NK-92 treated with Interleukin-12 subunit alpha and Interleukin-12 subunit beta, amount 100 ng/mL, for 24 hours (cell line): ENCODE measurements at regions not wholly inside any gene's neighbourhood (a gene's known extent, or its start where the extent isn't known, plus 50 kb on each side); places are given as distances from the start of the nearest gene placed in this dataset.
"Not testable (repeated sequence)": the region's sequence is repeated elsewhere in the genome, so short reads cannot be mapped to it uniquely, and the experiment has no call there.

Experiments
- DNase-seq: peaks from one replicate; lab custom pipeline; 2025; lab: John Stamatoyannopoulos, UW

DNA sequence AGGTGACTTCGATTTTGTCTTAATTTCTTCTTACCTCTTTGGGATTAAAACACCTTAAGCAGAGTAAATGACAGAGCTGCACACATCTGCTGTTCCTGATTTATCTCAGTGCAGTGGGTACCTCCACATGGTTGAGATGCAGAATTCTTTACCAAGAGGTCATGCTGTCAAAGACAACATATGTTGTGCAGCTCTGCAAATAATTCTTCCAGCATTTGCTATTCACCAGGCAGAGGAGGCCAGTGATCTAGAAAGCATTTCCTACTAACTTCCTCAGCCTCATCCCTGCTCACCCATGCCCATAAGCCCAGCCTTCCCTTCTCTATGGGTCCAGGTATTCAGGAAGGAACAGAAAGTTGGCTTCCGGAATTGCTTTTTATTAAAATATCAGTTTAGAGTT lies 109.3 kb downstream of the THBS2 start:
- DNase-seq: no peak

DNA sequence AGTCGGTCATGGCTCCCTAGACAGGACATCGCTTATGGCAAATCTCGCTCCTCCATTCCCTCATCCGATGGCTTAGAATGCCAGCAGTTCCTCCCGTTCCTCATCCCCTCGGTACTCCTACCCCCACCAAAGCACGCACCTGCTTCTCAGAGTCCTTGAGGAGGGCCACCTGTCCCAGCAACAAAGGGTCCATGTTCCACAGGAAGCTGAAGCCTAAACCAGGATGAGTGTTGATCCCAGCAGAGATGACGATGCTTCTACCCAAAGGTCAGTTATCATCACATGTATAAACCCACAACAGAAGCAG lies 111.2 kb downstream of the THBS2 start:
- no peak for DNase-seq

DNA sequence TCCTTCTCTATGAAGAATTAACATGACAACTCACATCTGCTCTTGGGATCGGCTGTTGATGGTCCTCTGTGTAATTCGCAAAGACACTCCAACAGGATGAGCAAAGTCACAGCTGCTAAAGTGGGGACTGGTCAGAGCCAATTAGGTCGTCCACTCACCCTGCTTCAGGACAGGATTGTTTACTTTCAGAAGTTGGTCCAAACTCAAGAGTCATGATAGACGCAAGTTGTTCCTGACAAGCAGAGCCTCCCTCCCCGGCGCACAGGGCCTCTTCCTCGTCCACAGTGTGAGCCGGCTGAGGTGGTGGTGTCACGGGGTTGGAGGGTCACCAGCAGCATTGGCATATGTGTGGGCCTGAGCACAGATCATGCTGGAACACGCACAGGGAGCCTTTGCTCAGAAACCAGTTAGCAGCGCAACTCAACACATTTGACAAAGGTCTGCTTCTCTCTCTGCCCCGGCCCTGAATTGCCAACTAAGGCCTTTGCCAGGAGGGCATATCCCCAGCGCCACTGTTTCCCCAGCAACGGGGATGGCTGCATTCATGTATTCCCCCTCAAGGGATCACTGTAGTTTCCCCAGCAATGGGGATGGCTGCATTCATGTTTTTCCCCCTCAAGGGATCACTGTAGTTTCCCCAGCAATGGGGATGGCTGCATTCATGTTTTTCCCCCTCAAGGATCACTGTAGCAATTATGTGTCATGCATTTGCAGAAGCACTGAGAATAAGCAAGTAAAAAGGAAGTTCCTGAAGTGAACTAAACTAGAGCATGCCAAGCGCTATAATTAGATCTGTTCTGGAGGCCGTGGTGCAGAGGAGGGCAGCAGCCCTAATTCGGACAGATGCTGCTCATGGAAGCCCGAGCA lies 111.7 kb downstream of the THBS2 start:
- no peak for DNase-seq

DNA sequence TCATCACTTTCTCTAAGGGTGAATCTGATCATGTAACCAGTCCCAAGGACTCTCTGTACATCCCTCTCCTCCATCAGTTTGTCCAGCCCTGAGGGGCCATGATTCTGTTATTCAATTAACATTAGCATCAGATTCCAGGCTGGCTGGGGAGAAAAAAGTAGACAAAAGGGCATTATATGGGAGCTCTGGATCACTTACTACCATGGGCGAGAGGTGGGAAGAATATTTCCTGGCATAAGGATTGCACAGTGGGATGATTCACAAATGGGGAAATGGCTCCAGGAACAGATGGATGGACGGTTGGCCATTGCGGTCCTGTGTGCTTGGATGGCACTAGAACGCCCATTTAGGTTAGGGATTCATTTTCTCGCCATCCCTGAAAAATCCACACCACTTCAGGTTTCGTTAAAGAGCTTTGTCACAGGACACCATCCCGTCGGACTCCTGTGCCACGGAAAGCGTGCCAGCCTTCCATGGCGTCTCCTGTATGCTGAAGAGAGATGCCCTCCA lies 112.6 kb downstream of the THBS2 start:
- no peak for DNase-seq

DNA sequence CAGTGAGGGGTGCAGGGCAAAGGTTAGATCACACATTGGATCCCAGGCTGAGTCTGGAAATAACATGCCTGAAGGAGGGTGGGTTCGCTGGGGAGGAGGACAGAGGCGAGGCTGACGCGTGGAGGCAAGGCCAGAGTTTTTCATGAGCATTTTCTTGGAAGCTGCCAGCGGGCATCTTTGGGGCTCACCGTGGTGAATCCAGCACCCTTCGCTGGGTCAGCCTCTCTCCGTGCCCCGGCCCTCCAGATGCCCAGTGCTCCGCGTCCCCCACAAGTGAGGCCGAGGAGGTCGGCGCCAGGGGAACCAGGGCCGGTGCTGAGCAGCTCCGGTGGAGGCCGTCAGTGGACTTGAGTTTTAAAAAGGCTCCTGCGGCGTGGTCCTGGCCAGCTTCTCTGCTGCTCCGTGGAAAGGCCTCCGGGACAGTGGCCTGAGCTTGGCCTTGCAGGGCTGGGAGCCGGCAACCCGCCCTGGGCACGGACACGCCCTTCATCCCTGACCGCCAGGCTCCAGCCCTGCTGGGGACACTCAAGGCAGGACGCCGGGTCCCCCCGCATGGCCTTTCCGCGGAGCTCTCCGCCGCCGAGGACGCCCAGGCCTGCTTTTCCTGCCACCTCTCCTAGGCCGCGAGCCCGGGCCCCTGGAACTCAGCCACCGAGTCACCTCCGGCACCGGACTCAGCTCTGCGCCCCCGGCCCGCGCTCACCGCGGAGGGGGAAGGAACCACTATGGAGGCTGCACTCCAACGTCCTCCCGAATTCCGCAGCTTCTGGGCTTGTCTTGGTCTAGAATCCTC lies 114.3 kb downstream of the THBS2 start:
- DNase-seq: no peak

DNA sequence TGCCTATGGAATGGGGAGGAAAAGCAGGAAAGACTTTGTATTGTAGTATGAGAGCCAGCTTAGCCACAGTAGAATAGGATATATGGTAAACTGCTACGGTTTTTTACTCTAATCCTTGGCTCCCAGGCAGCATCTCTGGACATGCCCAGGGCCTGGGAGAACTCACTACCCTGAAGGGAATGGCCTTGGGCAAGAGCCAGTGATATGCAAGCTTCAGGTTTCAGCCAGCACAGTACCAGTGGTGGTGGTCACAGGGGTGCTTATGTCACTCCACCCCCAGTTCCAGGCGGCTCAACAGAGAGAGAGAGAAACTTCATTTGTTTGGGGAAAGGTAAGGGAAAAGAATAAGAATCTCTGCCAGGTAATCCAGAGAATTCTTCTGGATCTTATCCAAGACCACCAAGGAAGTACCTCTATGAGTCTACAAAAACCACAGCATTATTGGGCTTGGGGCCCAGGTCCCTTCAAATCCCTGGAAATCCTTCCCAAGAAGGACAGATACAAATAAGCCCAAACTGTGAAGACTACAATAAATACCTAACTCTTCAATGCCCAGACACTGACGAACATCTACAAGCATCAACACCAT lies 121.2 kb downstream of the THBS2 start:
- DNase-seq: no peak

DNA sequence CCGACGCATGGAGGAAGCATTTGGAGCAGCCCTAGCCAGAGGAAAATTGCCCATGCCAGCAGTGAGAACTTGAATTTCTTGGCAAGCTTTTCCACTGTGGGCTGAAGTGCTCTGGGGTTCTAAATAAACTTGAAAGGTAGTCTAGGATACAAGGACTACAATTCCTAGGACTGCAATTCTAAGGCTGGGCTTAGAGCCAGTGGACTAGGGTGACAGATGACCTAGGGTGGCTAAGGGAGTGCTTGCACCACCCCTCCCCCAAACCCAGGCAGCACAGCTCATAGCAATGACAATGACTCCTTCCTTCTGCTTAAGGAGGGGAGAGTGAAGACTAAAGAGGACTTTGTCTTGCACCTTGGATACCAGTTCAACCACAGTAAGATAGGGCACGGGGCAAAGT lies 122.3 kb downstream of the THBS2 start:
- no peak for DNase-seq

DNA sequence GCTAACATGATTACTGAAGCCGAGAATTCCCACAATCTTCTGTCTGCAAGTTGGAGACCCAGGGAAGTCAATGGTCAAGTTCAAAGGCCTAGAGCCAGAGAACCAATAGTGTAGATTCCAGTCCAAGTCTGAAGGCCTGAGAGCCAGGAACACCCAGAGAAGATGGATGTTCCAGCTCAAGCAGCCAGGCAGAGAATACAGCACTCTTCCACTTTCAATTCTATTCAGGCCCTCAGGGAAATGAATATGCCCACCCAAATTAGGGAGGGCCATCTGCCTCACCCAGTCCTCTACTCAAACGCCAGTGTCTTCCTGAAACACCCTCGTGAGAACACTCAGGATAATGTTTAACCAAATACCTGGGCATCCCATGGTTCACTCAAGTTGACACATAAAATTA lies 123.5 kb downstream of the THBS2 start:
- no peak for DNase-seq

DNA sequence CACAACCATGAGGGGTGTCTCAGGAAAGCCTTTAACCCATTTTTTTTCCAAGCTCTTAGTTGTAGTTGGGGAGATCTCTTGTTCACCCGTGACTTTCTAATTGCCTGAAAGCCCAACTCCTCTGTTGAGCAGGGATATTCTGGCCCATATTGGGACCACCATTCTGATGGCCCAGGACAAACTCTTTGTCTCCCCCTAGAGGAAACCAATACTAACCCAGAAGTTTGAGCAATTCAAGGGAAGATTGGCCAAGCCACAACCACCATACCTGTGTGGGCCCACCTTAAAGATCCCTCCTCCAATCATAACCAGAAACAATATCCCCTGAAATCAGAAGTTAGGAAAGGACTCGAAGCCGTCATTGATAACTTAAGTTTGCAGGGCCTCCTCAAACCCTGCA lies 132.6 kb downstream of the THBS2 start:
- no peak for DNase-seq

DNA sequence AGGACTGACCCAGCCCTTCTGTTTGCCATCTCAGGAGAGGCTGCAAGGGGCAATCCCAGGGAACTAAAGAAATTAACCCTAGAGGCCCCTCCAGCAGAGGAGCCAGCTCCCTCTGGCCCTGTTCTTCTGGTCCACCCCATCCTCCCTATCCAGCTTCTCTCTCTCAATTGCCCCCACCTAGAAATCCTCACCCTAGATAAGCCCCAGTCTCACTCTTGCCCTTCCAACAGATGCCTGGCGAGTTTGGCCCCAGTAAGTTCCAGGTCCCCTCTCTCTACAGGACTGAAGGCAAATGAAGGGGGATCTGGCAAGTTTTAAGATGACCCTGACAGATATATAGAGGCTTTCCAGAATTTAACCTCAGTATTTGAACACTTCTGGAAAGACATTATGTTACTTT lies 134.0 kb downstream of the THBS2 start:
- no peak for DNase-seq

DNA sequence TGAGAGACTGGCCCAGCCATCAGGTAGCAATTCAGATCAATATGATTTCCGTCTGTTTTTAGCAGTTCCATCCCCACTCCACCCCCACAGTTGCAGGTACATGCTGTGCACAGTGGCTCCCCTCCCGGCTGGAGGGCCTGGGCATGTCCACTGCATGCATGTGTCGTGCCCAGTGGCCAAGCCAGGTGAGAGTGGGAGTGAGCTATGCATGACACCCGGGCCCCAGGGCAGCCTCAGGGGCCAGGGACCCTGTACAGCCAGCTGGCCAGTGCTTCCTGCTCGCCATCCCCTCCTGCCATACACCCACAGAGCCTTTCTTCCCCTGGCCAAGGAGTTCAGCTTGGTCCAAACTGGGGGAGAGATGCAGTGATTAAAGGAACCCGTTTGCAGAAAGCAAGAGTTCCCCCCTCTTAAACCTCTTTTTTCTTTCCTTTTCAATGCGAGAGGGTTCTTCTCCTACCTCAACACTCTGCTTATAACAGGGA lies 135.3 kb downstream of the THBS2 start:
- no peak for DNase-seq

DNA sequence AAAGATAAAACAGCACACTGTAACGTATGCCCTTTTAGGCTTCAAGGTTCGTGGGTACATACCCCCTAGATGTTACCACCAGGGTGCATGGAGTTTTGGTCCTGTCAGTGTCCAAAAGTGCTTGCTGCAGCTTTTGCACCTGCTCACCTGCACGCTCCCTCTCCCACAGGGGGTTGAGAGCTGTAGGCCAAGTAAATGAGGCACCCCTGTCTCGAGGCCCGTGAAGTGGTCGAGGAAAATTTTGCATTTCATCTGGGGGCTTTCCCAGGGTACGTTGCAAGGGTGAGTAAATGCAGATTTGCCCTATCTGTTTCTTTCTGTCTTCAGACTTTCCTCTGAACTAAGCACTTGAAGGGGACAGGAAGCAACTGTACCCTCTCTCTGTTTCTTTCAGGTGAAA lies 136.0 kb downstream of the THBS2 start:
- DNase-seq: no peak

DNA sequence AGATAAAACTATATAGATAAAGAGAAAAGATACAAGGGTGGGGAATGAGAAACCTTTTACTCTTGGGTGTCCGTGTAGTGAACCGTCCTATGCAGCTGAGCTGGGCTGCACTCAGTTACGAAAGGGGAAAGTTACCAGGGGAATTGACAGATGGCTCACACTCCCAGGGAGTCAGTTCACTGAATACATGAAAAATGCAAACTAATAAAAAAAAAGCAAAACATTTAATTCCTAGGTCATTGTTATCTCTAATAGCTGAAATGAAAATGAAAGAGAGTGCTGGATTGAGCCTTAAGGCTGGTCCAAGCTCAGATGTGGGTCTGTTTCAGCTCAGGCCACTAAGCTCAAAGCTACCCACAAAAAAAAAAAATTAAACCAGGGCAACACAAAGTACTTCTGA lies 138.0 kb downstream of the THBS2 start:
- DNase-seq: no peak

DNA sequence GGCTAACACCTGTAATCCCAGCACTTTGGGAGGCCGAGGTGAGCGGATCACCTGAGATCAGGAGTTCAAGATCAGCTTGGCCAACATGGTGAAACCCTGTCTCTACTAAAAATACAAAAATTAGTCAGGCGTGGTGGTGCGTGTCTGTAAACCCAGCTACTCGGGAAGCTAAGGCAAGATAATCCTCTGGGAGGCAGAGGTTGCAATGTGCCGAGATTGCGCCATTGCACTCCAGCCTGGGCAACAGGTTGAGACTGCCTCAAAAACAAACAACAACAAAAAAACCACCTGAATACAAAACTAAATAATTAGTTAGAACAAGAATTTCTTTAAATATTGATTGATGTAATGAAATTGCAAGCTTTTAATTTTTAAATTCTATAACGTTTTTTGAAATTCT lies 139.0 kb downstream of the THBS2 start:
- not testable (repeated sequence) for DNase-seq

DNA sequence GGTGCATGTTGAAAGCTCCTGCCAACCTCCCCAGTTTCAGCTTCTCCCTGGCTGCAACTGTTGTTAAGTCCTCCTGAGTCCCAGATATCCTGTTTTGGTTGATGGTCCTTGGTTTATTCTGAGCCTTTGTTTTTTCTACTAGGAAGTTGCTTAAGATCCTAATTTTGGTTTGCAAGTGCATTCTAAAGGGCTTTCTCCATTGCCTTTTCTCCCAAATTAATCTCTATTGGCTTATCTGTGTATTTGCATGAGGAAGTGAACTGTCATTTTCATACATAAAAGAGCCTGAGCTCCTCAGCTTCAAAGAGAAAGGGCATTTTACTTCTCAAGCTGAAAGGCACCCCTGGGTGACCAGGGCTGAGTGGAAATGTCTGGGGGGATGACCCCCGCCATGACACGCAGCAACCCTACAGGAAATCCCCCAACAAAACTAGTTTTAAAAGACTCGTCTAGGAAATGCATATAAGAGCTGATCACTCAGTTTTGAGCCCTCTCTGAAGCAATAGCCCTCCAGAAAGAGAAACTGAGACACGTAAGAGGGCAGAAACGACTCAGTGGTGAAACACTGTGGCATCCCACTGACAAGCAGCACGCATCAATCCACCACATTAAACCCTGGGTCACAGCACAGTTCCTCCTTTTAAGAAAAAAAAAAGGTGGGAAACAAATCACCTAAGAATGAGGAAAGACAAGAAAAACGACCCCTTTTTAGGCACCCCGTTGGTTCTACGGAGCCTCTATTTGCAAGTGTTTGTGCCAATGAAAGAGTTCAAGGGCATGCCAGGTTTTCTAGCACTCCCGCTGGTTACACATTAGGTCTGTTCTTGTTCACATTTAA lies 140.9 kb downstream of the THBS2 start:
- no peak for DNase-seq

DNA sequence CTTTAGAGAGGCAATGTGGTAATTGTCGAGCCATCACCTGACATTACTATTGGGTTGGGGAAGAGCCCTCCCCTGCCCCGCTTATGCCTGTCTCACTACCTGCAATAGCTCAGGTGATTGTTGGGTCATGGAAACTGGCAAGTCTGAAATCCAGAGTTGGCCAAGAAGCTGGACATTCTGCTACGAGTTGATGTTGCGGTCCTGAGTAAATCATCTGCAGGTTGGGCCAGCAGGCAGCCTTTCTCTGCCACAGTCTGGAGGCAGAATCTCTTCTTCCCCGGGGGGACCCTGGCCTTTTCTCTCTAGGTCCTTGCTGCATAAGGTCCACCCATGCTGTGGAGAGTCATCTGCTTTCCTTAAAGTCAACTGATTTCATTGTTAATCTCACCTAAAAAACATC lies 142.4 kb downstream of the THBS2 start:
- DNase-seq: no peak

DNA sequence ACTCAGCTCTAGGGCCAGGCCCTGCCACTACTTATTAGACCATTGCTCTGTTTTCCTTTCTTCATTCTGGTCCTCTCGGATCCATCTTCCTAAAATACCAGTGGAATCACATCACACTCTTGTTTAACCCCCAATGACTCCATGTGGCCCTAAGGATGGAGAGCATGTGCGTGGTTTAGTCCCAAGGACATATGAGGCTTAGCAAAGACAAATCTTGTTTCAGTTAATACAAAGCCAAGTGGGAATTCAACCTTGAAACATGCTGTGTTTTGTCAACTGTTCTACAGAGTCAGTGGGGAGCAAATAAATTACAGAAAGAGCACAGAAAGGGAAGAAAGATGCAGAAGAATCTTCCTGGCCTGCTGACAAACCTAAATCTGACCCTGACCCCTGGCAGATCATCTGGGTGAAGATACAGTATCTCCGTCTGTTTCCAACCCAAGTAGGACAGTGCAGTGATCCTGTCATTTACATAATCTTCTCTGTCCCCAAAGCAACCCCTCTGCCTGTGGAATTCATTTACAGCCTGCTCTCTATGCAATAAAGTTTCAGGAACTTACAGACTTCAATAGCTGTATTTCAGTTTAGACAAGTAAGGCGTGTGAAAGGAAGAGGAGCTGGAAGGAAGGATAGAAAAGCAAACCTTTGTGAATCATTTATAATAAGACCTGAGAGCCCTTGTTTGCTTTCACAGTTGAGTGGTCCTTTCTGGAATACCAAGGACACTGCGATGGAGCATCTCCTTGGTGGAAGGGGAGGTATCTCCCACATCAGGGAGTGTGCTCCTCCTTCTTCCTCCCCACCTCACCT lies 144.0 kb downstream of the THBS2 start:
- DNase-seq: no peak

DNA sequence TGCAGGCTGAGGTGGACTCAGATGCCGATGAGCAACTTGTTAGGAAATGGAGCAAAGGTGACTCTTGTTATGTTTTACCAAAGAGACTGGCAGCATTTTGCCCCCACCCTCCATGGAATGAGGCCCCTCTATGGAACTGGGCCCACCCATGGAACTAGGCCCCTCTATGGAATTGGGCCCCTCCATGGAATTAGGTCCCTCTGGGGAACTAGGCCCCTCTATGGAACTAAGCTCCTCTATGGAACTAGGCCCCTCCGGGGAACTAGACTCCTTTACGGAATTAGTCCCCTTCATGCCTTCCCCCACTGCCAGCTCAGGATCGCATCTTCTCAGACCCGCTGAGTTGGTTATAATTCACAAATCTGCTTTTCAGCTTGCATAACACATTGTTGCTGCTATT lies 144.9 kb downstream of the THBS2 start:
- no peak for DNase-seq

DNA sequence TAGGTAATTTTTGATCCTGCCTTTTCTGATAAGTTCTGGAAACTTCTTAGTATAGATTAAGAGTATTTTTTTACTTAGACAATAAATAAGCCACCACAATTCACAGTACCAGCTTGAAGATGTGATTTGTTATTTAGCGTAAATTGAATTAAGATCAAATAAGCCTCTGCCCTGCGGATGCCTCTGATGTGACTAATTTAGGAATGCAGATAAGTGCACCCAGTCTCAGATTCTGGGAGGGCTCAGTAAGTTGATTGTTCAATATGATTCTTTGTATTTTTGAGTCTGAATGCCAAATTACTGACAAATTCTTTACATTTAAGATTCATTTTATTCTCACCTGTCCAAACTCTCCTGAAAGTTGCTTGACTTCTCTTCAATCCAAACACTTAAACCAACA lies 147.5 kb downstream of the THBS2 start:
- no peak for DNase-seq

DNA sequence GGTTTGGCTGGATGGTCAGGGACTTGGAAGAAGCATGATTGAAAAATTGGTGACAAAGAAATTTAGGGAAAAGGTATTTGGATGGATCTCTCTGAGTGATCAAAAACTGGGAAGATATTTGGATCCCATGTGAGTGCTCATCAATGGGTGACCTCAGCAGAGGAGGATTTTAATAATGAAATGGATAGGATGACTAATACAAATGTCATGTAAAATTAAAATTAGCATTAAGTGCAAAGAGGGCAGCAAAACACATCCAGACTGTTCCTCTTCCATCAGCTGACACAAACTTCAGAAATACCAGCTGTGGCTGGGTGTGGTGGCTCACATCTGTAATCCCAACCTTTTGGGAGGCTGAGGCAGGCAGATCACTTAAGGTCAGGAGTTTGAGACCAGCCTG lies 151.7 kb downstream of the THBS2 start:
- no peak for DNase-seq
